RWPE1 (cell line): ENCODE measurements at regions not wholly inside any gene's neighbourhood (a gene's known extent, or its start where the extent isn't known, plus 50 kb on each side); places are given as distances from the start of the nearest gene placed in this dataset.
"Not testable (repeated sequence)": the region's sequence is repeated elsewhere in the genome, so short reads cannot be mapped to it uniquely, and the experiment has no call there.

ENCODE experiments used
- CTCF ChIA-PET: fragments of 350-600 bp; sonication (Branson Sonifier 250); formaldehyde crosslinking; extraction: SDS; loops from one replicate; lab custom pipeline; 2021; lab: Yijun Ruan, JAX
- POLR2A ChIA-PET: fragments of 400-600 bp; formaldehyde crosslinking; extraction: SDS; loops from one replicate; lab custom pipeline; 2020; ENCODE audit warnings: antibody characterized with exemption; ENCODE audit not compliant: low non-redundant PET; lab: Yijun Ruan, JAX
- DNase-seq: peaks from one replicate; pipeline ENCODE4 v3.0.0; 2012; ENCODE audit warnings: low spot score
- H3K27ac ChIP-seq: fragments of 450-650 bp; 2 replicates; pipeline ENCODE4 v1.5.1; 2017
- CTCF ChIP-seq: fragments of 450-650 bp; conservative IDR thresholded peaks from 2 replicates; pipeline ENCODE4 v1.5.1; 2017; ENCODE audit warnings: low read depth, mild to moderate bottlenecking

GRCh38 chr6:3977875-3978711 lies 100.8 kb downstream of the FAM217A start:
- no peak; the same call in 1 of the 2 replicates for TF ChIP-seq CTCF
- ChIA-PET POLR2A (no interaction called here), CTCF (interaction anchor here (0.5 to 1.4 kb wide), 12 partner anchors 11 to 497 kb away, joined by 3 to 6 read pairs (median 4); no protein-coding TSS in a partner anchor)
- peak; percentile 17 for DNase-seq
- H3K27ac ChIP-seq: no peak overlapping the region

- POLR2A ChIA-PET, DNase-seq, H3K27ac ChIP-seq: not testable (repeated sequence)
- CTCF ChIA-PET: interaction anchor here (0.6 to 1.4 kb wide), 3 partner anchors 10 to 229 kb away, joined by 3 to 4 read pairs (median 4); no protein-coding TSS in a partner anchor
Measured at GRCh38 chr6:3978966-3979365, 100.0 kb downstream of the FAM217A start.

GRCh38 chr6:3981917-3982316 lies 97.0 kb downstream of the FAM217A start:
- CTCF ChIA-PET: no interaction called here
- POLR2A ChIA-PET: no interaction called here
- no peak overlapping the region for H3K27ac ChIP-seq
- no peak for DNase-seq
- no peak for TF ChIP-seq CTCF

- no peak for TF ChIP-seq CTCF
- H3K27ac ChIP-seq: no peak overlapping the region
- DNase-seq: no peak
- ChIA-PET POLR2A (no interaction called here), CTCF (no interaction called here)
Measured at GRCh38 chr6:3983778-3984177, 95.2 kb downstream of the FAM217A start.

DNA sequence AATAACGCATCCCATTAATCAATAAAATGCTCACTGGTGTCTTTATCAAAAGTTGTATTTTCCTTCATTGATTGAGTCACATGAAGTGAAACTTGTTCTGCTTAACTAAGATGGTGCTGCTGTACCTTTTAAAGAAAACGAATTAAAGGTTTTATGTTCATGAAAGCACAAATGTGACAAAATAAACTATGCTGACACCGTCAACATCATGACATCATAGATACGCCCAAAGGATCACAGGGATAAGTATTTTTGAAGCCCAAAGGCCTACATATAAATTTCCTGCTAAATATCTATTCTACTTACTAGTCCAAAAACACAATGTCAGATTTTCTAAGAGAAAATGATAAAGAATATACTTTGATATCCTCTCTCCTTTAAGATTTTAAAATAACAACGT lies 94.4 kb downstream of the FAM217A start:
- POLR2A ChIA-PET: no interaction called here
- CTCF ChIA-PET: no interaction called here
- no peak for DNase-seq
- no peak for TF ChIP-seq CTCF
- no peak overlapping the region for H3K27ac ChIP-seq

- ChIA-PET POLR2A (no interaction called here), CTCF (interaction anchor here (0.6 to 1.1 kb wide), 3 partner anchors 99 to 241 kb away, joined by 3 read pairs; no protein-coding TSS in a partner anchor)
- no peak for DNase-seq
- H3K27ac ChIP-seq: no peak overlapping the region
- no peak for TF ChIP-seq CTCF
Measured at GRCh38 chr6:3986241-3986640, 92.7 kb downstream of the FAM217A start.

DNA sequence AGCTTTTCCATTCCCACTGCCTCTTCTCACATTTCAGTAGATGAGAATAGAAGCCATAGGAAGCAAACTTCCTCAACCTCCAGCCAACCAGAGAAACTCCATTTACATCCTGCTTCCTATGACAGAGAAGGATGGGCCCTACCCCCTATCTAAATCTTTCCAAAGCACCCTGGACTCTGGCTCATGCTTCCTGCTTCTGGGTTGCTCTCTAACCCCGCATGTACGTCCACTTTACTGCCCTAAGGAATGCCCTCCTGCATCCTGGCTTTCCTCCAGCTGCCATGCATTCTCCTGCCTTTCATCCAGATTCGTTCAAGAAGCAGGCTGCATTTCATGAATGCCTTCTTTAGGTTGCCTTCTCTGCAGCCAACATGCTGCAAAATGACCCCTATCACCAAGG lies 91.9 kb downstream of the FAM217A start:
- ChIA-PET CTCF (interaction anchor here (0.7 kb wide), 2 partner anchors 242 to 703 kb away, joined by 3 to 11 read pairs; no protein-coding TSS in a partner anchor), POLR2A (no interaction called here)
- TF ChIP-seq CTCF: no peak
- DNase-seq: no peak
- no peak overlapping the region for H3K27ac ChIP-seq
